ENCODE measurements at regions not wholly inside any gene's neighbourhood (a gene's known extent, or its start where the extent isn't known, plus 50 kb on each side); places are given as distances from the start of the nearest gene placed in this dataset.
"Not testable (repeated sequence)": the region's sequence is repeated elsewhere in the genome, so short reads cannot be mapped to it uniquely, and the experiment has no call there.

- DNase-seq (ENCODE audit: low read depth in 1 of 2, low spot score in 1 of 2): not testable (repeated sequence)
Observed at GRCh38 chr2:87566531-87566930, 181.4 kb upstream of the PLGLB2 start.

GRCh38 chr2:87567093-87567492 is 180.8 kb upstream of the PLGLB2 start:
- not testable (repeated sequence) for DNase-seq (ENCODE audit: low read depth in 1 of 2, low spot score in 1 of 2)

GRCh38 chr2:87567912-87568311 is 180.0 kb upstream of the PLGLB2 start:
- DNase-seq (ENCODE audit: low read depth in 1 of 2, low spot score in 1 of 2): not testable (repeated sequence)

- DNase-seq (ENCODE audit: low read depth in 1 of 2, low spot score in 1 of 2): not testable (repeated sequence)
Observed at GRCh38 chr2:87568554-87569278, 179.2 kb upstream of the PLGLB2 start.

- not testable (repeated sequence) for DNase-seq (ENCODE audit: low read depth in 1 of 2, low spot score in 1 of 2)
Observed at GRCh38 chr2:87569689-87570397, 178.0 kb upstream of the PLGLB2 start.

- DNase-seq (ENCODE audit: low read depth in 1 of 2, low spot score in 1 of 2): not testable (repeated sequence)
Observed at GRCh38 chr2:87571889-87572465, 175.9 kb upstream of the PLGLB2 start.

GRCh38 chr2:87572906-87573305 is 175.0 kb upstream of the PLGLB2 start:
- not testable (repeated sequence) for DNase-seq (ENCODE audit: low read depth in 1 of 2, low spot score in 1 of 2)

GRCh38 chr2:87573386-87574192 is 174.3 kb upstream of the PLGLB2 start:
- DNase-seq (ENCODE audit: low read depth in 1 of 2, low spot score in 1 of 2): not testable (repeated sequence)

GRCh38 chr2:87574193-87575119 is 173.4 kb upstream of the PLGLB2 start:
- not testable (repeated sequence) for DNase-seq (ENCODE audit: low read depth in 1 of 2, low spot score in 1 of 2)

GRCh38 chr2:87575138-87575537 is 172.7 kb upstream of the PLGLB2 start:
- not testable (repeated sequence) for DNase-seq (ENCODE audit: low read depth in 1 of 2, low spot score in 1 of 2)

GRCh38 chr2:87577358-87577757 is 170.5 kb upstream of the PLGLB2 start:
- not testable (repeated sequence) for DNase-seq (ENCODE audit: low read depth in 1 of 2, low spot score in 1 of 2)

GRCh38 chr2:87582152-87582551 is 165.7 kb upstream of the PLGLB2 start:
- not testable (repeated sequence) for DNase-seq (ENCODE audit: low read depth in 1 of 2, low spot score in 1 of 2)

GRCh38 chr2:87582579-87582978 is 165.3 kb upstream of the PLGLB2 start:
- DNase-seq (ENCODE audit: low read depth in 1 of 2, low spot score in 1 of 2): not testable (repeated sequence)

GRCh38 chr2:87583370-87583769 is 164.5 kb upstream of the PLGLB2 start:
- not testable (repeated sequence) for DNase-seq (ENCODE audit: low read depth in 1 of 2, low spot score in 1 of 2)

- not testable (repeated sequence) for DNase-seq (ENCODE audit: low read depth in 1 of 2, low spot score in 1 of 2)
Observed at GRCh38 chr2:87583803-87584202, 164.1 kb upstream of the PLGLB2 start.

- not testable (repeated sequence) for DNase-seq (ENCODE audit: low read depth in 1 of 2, low spot score in 1 of 2)
Observed at GRCh38 chr2:87584268-87584906, 163.5 kb upstream of the PLGLB2 start.

- DNase-seq (ENCODE audit: low read depth in 1 of 2, low spot score in 1 of 2): not testable (repeated sequence)
Observed at GRCh38 chr2:87587934-87588333, 160.0 kb upstream of the PLGLB2 start.

- not testable (repeated sequence) for DNase-seq (ENCODE audit: low read depth in 1 of 2, low spot score in 1 of 2)
Observed at GRCh38 chr2:87592974-87593373, 154.9 kb upstream of the PLGLB2 start.

- DNase-seq (ENCODE audit: low read depth in 1 of 2, low spot score in 1 of 2): peak in 1 of 2 donors; percentile 44
Observed at GRCh38 chr2:87593784-87594610, 153.9 kb upstream of the PLGLB2 start.

All from stimulated activated CD4-positive, alpha-beta T cell treated with anti-CD3 and anti-CD28 coated beads, Interleukin-15, amount 100 ng/mL, for 1 hour (primary cell).